ENCODE measurements at regions not wholly inside any gene's neighbourhood (a gene's known extent, or its start where the extent isn't known, plus 50 kb on each side); places are given as distances from the start of the nearest gene placed in this dataset.

GRCh38 chr12:67086116-67086515 lies 183.0 kb upstream of the CAND1 start:
- H3F3A ChIP-seq (ENCODE audit: insufficient read depth, low read length, poor library complexity, severe bottlenecking): no peaks in the 10 kb centered on the region
- no peaks in the 10 kb centered on the region for H3K9me3 ChIP-seq (ENCODE audit: low read length)
- H3K4me2 ChIP-seq (ENCODE audit: low read length): no peak overlapping the region
- H3K9ac ChIP-seq (ENCODE audit: low read length): no peak overlapping the region
- no peak overlapping the region for H3K4me3 ChIP-seq (ENCODE audit: low read length)
- H2AFZ ChIP-seq (ENCODE audit: low read depth, low read length): no peak overlapping the region
- no peaks in the 10 kb centered on the region for H3K79me2 ChIP-seq (replicated peaks; ENCODE audit: insufficient read depth, low read length)
- TF ChIP-seq RAD21 (conservative IDR thresholded peaks at IDR 0.05): no peak
- no peaks in the 10 kb centered on the region for H3K27me3 ChIP-seq (ENCODE audit: insufficient read depth, low read depth, low read length)
- no peaks in the 10 kb centered on the region for H3K9me2 ChIP-seq (ENCODE audit: insufficient read depth, low read length)
- no peaks in the 10 kb centered on the region for H4K20me1 ChIP-seq (ENCODE audit: insufficient read depth)
- H3K27ac ChIP-seq (ENCODE audit: low read length): no peak overlapping the region
- H3K36me3 ChIP-seq (ENCODE audit: insufficient read depth, low read length): no peaks in the 10 kb centered on the region

- H3K9ac ChIP-seq (ENCODE audit: low read length): no peak overlapping the region
- H3K27ac ChIP-seq (ENCODE audit: low read length): no peak overlapping the region
- H3K27me3 ChIP-seq (ENCODE audit: insufficient read depth, low read depth, low read length): no peaks in the 10 kb centered on the region
- H2AFZ ChIP-seq (ENCODE audit: low read depth, low read length): no peak overlapping the region
- H3K79me2 ChIP-seq (replicated peaks; ENCODE audit: insufficient read depth, low read length): no peaks in the 10 kb centered on the region
- no peak overlapping the region for H3K4me2 ChIP-seq (ENCODE audit: low read length)
- H3K9me3 ChIP-seq (ENCODE audit: low read length): no peaks in the 10 kb centered on the region
- H3K4me3 ChIP-seq (ENCODE audit: low read length): no peak overlapping the region
- no peaks in the 10 kb centered on the region for H4K20me1 ChIP-seq (ENCODE audit: insufficient read depth)
- no peaks in the 10 kb centered on the region for H3F3A ChIP-seq (ENCODE audit: insufficient read depth, low read length, poor library complexity, severe bottlenecking)
- TF ChIP-seq, protein P1, sequence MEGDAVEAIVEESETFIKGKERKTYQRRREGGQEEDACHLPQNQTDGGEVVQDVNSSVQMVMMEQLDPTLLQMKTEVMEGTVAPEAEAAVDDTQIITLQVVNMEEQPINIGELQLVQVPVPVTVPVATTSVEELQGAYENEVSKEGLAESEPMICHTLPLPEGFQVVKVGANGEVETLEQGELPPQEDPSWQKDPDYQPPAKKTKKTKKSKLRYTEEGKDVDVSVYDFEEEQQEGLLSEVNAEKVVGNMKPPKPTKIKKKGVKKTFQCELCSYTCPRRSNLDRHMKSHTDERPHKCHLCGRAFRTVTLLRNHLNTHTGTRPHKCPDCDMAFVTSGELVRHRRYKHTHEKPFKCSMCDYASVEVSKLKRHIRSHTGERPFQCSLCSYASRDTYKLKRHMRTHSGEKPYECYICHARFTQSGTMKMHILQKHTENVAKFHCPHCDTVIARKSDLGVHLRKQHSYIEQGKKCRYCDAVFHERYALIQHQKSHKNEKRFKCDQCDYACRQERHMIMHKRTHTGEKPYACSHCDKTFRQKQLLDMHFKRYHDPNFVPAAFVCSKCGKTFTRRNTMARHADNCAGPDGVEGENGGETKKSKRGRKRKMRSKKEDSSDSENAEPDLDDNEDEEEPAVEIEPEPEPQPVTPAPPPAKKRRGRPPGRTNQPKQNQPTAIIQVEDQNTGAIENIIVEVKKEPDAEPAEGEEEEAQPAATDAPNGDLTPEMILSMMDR (IDR thresholded peaks at IDR 0.05; ENCODE audit: poor library complexity, severe bottlenecking): no peak
- TF ChIP-seq MXI1 (conservative IDR thresholded peaks at IDR 0.05; ENCODE audit: poor library complexity, severe bottlenecking): no peak
- TF ChIP-seq EP300 (conservative IDR thresholded peaks at IDR 0.05; ENCODE audit: poor library complexity, severe bottlenecking): no peak
- no peak for TF ChIP-seq SMC3 (conservative IDR thresholded peaks at IDR 0.05; ENCODE audit: poor library complexity)
- TF ChIP-seq RAD21 (conservative IDR thresholded peaks at IDR 0.05): no peak
- TF ChIP-seq TAF1 (IDR thresholded peaks at IDR 0.05; ENCODE audit: low read depth): no peak
- TF ChIP-seq POLR2AphosphoS5 (IDR thresholded peaks at IDR 0.05): no peak
- TF ChIP-seq, protein P2, sequence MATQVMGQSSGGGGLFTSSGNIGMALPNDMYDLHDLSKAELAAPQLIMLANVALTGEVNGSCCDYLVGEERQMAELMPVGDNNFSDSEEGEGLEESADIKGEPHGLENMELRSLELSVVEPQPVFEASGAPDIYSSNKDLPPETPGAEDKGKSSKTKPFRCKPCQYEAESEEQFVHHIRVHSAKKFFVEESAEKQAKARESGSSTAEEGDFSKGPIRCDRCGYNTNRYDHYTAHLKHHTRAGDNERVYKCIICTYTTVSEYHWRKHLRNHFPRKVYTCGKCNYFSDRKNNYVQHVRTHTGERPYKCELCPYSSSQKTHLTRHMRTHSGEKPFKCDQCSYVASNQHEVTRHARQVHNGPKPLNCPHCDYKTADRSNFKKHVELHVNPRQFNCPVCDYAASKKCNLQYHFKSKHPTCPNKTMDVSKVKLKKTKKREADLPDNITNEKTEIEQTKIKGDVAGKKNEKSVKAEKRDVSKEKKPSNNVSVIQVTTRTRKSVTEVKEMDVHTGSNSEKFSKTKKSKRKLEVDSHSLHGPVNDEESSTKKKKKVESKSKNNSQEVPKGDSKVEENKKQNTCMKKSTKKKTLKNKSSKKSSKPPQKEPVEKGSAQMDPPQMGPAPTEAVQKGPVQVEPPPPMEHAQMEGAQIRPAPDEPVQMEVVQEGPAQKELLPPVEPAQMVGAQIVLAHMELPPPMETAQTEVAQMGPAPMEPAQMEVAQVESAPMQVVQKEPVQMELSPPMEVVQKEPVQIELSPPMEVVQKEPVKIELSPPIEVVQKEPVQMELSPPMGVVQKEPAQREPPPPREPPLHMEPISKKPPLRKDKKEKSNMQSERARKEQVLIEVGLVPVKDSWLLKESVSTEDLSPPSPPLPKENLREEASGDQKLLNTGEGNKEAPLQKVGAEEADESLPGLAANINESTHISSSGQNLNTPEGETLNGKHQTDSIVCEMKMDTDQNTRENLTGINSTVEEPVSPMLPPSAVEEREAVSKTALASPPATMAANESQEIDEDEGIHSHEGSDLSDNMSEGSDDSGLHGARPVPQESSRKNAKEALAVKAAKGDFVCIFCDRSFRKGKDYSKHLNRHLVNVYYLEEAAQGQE (IDR thresholded peaks at IDR 0.05; ENCODE audit: borderline replicate concordance): no peak
- no peak for TF ChIP-seq EZH2 (IDR thresholded peaks at IDR 0.05; ENCODE audit: borderline replicate concordance, insufficient read depth, low read length, poor library complexity, severe bottlenecking)
- H3K9me2 ChIP-seq (ENCODE audit: insufficient read depth, low read length): no peaks in the 10 kb centered on the region
- H3K36me3 ChIP-seq (ENCODE audit: insufficient read depth, low read length): no peaks in the 10 kb centered on the region
These were observed 180.6 kb upstream of the CAND1 start for GRCh38 chr12:67088401-67089118.
